ENCODE measurements at regions not wholly inside any gene's neighbourhood (a gene's known extent, or its start where the extent isn't known, plus 50 kb on each side); places are given as distances from the start of the nearest gene placed in this dataset.

DNA sequence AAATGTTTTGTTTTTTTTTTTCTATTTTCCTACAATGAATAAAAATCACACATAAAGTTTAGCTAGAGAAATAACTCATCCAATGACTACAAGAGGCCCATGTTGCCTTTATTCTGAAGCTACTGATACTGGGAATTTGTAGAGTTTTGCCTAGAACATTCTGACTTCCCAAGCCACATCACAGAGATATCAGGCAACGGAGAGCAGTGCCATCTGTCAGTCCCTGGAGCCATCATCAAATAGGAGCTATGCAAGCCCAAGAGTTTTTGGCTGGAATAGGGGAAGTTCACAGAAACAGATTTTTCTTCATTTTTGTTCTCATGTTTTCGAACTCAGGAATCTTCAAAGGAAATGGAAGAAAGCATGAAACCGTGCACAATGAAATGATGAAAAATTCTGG lies 896.6 kb downstream of the TLE1 start:
- H3K4me3 ChIP-seq (ENCODE audit: low read depth, low read length) = no peak overlapping the region
- TF ChIP-seq, protein P1, sequence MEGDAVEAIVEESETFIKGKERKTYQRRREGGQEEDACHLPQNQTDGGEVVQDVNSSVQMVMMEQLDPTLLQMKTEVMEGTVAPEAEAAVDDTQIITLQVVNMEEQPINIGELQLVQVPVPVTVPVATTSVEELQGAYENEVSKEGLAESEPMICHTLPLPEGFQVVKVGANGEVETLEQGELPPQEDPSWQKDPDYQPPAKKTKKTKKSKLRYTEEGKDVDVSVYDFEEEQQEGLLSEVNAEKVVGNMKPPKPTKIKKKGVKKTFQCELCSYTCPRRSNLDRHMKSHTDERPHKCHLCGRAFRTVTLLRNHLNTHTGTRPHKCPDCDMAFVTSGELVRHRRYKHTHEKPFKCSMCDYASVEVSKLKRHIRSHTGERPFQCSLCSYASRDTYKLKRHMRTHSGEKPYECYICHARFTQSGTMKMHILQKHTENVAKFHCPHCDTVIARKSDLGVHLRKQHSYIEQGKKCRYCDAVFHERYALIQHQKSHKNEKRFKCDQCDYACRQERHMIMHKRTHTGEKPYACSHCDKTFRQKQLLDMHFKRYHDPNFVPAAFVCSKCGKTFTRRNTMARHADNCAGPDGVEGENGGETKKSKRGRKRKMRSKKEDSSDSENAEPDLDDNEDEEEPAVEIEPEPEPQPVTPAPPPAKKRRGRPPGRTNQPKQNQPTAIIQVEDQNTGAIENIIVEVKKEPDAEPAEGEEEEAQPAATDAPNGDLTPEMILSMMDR (IDR thresholded peaks at IDR 0.05; ENCODE audit: insufficient read depth, low read length, missing control alignments) = no peak
- POLR2A ChIA-PET = no interaction called here
- CTCF ChIA-PET = no interaction called here
- no peak for DNase-seq (ENCODE audit: low read depth, low spot score)

DNA sequence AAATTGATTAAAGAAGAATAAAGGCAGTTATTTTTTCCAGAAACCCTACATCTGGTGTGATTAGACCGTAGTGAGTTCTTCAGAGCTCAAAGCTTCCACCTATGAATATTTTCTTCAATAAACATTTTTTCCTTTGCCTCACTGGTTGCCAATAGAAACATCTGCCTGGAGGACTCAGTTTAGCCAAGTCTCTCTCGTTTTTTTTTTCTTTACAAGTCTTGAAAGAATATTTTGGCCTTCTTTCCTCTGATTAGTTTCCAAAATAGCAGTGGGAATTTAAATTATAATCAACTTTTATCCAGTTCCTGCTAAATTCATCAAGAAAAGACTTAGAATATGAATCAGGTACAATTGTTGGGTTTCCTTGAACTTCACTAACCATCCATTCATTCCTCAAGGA lies 897.5 kb downstream of the TLE1 start:
- DNase-seq (ENCODE audit: low read depth, low spot score) = no peak
- ChIA-PET POLR2A (no interaction called here), CTCF (no interaction called here)
- H3K4me3 ChIP-seq (ENCODE audit: low read depth, low read length) = no peak overlapping the region
- TF ChIP-seq, protein P1 (IDR thresholded peaks at IDR 0.05; ENCODE audit: insufficient read depth, low read length, missing control alignments) = no peak

DNA sequence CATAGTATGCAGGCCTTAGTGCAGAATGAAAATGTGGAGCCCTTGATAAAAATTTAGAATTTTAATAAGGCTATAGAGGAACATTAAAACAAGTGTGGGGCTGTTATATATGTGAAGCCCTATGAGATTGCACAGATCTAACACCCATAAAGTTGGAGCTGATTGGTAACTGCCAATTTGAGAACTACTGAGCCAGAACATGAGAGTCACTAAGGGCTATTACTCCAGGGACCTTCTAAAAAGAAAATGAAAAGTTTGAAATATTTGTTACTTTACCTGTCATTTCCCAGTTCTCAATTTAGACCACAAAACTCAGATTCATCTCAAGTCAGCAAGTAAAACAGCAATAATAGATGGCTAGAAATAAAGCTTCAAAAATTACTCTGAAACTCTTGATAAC lies 898.6 kb downstream of the TLE1 start:
- ChIA-PET CTCF (no interaction called here), POLR2A (no interaction called here)

DNA sequence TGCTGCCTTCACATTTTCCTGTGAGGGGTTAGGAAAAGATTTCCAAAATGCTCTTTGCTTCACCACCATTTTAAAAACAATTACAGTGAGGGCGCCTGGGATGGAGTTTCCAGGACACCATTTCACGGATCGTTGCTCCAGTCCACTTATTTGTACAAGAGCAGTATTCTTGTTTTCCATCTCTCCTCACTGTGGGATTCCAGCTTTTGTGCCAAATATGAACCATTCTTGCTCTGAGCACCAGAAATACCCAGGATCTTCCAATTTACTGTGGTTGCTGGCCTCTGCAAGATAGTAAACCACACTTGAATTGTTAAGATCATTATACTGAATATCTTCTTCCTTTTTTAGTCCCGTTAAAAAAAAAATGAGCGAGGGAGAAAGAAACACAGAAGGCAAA lies 899.5 kb downstream of the TLE1 start:
- POLR2A ChIA-PET = no interaction called here
- no peak overlapping the region for H3K4me3 ChIP-seq (ENCODE audit: low read depth, low read length)
- TF ChIP-seq, protein P1 (IDR thresholded peaks at IDR 0.05; ENCODE audit: insufficient read depth, low read length, missing control alignments) = no peak
- DNase-seq (ENCODE audit: low read depth, low spot score) = no peak
- CTCF ChIA-PET = no interaction called here

More for the DNA sequence above, 898.6 kb downstream of the TLE1 start:
- TF ChIP-seq, protein P1 (IDR thresholded peaks at IDR 0.05; ENCODE audit: insufficient read depth, low read length, missing control alignments) = no peak
- no peak overlapping the region for H3K4me3 ChIP-seq (ENCODE audit: low read depth, low read length)
- no peak for DNase-seq (ENCODE audit: low read depth, low spot score)

DNA sequence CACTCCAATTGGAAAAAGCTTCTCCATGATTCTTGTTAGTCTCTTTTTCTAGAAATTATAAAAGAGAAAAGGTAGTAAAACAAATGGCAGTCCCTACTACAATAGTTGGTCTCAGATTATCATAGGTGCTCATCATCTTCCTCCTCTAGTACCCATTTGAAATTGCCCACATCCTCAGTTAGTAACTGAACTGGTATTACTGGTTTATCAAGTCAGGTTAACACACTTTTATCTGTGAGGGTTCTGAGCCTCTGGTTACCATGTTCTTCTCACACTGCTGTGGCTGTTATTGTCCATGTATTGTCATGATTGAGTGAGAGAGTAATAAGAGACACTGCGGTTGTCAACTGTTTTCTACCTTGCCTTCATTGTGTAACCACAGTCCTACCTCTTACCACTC lies 901.7 kb downstream of the TLE1 start:
- no peak overlapping the region for H3K4me3 ChIP-seq (ENCODE audit: low read depth, low read length)
- CTCF ChIA-PET = no interaction called here
- no peak for DNase-seq (ENCODE audit: low read depth, low spot score)
- TF ChIP-seq, protein P1 (IDR thresholded peaks at IDR 0.05; ENCODE audit: insufficient read depth, low read length, missing control alignments) = no peak
- POLR2A ChIA-PET = no interaction called here

DNA sequence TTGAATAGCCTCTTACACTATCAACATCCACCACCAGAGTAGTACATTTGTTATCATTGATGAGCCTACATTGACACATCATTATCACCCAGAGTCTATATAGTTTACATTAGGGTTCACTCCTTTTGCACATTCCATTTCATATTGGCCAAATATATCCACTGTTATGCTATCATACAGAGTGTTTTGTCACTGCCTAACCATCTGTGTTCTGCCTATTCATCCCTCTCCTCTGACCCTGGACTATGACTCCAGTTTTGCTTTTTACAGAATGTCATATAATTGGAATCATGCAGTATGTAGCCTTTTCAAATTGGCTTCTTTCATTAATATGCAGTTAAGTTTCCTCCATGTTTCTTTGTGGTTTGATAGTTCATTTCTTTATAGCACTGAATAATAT lies 904.7 kb downstream of the TLE1 start:
- no peak overlapping the region for H3K4me3 ChIP-seq (ENCODE audit: low read depth, low read length)
- TF ChIP-seq, protein P1 (IDR thresholded peaks at IDR 0.05; ENCODE audit: insufficient read depth, low read length, missing control alignments) = no peak
- DNase-seq (ENCODE audit: low read depth, low spot score) = no peak
- POLR2A ChIA-PET = no interaction called here
- CTCF ChIA-PET = no interaction called here
